CD4-positive, alpha-beta T cell (primary cell): ENCODE measurements at regions not wholly inside any gene's neighbourhood (a gene's known extent, or its start where the extent isn't known, plus 50 kb on each side); places are given as distances from the start of the nearest gene placed in this dataset.
"Not testable (repeated sequence)": the region's sequence is repeated elsewhere in the genome, so short reads cannot be mapped to it uniquely, and the experiment has no call there.

Source experiments
- ATAC-seq: fragments of 200-7000 bp; cut with Tn5 transposase; one replicate; pipeline ENCODE4 v1.10.0; 2022; ENCODE audit warnings: mild to moderate bottlenecking; ENCODE audit not compliant: poor library complexity
- CTCF ChIA-PET: fragments of 350-600 bp; sonication (Branson Sonifier 250); formaldehyde crosslinking; loops from one replicate; lab custom pipeline; 2021; ENCODE audit warnings: antibody characterized with exemption, inconsistent platforms; lab: Charles Lee
- POLR2A ChIA-PET: fragments of 350-600 bp; sonication (Branson Sonifier 250); formaldehyde crosslinking; loops from one replicate; lab custom pipeline; 2021; ENCODE audit warnings: antibody characterized with exemption, inconsistent platforms; lab: Charles Lee
- DNase-seq, 14 experiments: peaks; one replicate each; pipeline ENCODE4 v3.0.0-alpha.2; 2013 to 2020; ENCODE audit warnings: mixed read lengths in 2 of 14
- H3K27ac ChIP-seq, 2 donors: one replicate each; pipeline versions ENCODE4 v1.5.1 to v1.7.0; 2013; ENCODE audit warnings: low read length in 2 of 2, low read depth in 1 of 2, mild to moderate bottlenecking in 1 of 2
- H3K27me3 ChIP-seq, 2 experiments: 1 replicate in 1 of 2; 2 replicates in 1 of 2; pipeline versions ENCODE4 v1.6.1 to v1.7.0; 2013; ENCODE audit warnings: low read length in 2 of 2, control low read depth in 1 of 2, mild to moderate bottlenecking in 1 of 2, moderate library complexity in 1 of 2; ENCODE audit not compliant: insufficient read depth in 2 of 2, control insufficient read depth in 1 of 2
- H3K36me3 ChIP-seq: one replicate; pipeline ENCODE4 v1.6.1; 2013; ENCODE audit warnings: low read length, control low read depth; ENCODE audit not compliant: insufficient read depth
- H3K4me1 ChIP-seq: one replicate; pipeline ENCODE4 v1.6.1; 2013; ENCODE audit warnings: low read length, control low read depth; ENCODE audit not compliant: insufficient read depth
- H3K4me3 ChIP-seq: one replicate; pipeline ENCODE4 v1.5.1; 2013; ENCODE audit warnings: mild to moderate bottlenecking, low read length, moderate library complexity
- H3K9me3 ChIP-seq, 2 experiments: 1 replicate in 1 of 2; 2 replicates in 1 of 2; pipeline versions ENCODE4 v1.6.1 to v1.7.0; 2013; ENCODE audit warnings: low read length in 2 of 2, mild to moderate bottlenecking in 2 of 2, control low read depth in 1 of 2, moderate library complexity in 1 of 2; ENCODE audit not compliant: control insufficient read depth in 1 of 2, insufficient read depth in 1 of 2
- H3K27ac Mint-ChIP-seq: one replicate; pipeline ENCODE4 v1.8.0; 2020; ENCODE audit warnings: mixed read lengths
- H3K27me3 Mint-ChIP-seq: one replicate; pipeline ENCODE4 v1.8.0; 2021; ENCODE audit warnings: mixed read lengths
- H3K36me3 Mint-ChIP-seq: one replicate; pipeline ENCODE4 v1.8.0; 2021; ENCODE audit warnings: low read depth, mixed read lengths
- H3K4me1 Mint-ChIP-seq: one replicate; pipeline ENCODE4 v1.8.0; 2021; ENCODE audit warnings: low read depth, mixed read lengths
- H3K4me3 Mint-ChIP-seq: one replicate; pipeline ENCODE4 v1.8.0; 2020; ENCODE audit warnings: mild to moderate bottlenecking, mixed read lengths
- H3K9me3 Mint-ChIP-seq: one replicate; pipeline ENCODE4 v1.8.0; 2020; ENCODE audit warnings: mixed read lengths
- CTCF ChIP-seq: fragments of 200-600 bp; IDR thresholded peaks from one replicate; pipeline ENCODE4 v1.8.0; 2022; ENCODE audit warnings: antibody characterized with exemption, mild to moderate bottlenecking
- intact Hi-C, 2 experiments: fragments of 100-400 bp; cut with DNase I in 1 of 2; cut with micrococcal nuclease in 1 of 2; formaldehyde crosslinking; loops; one replicate each; pipeline versions ENCODE4 v1.15.1 to v1.9.0; 2023 to 2025; cut with DNase I, micrococcal nuclease

- peaks cover 0 to 4% of the 10 kb centered on the region in 2 experiments for H3K9me3 ChIP-seq
- POLR2A ChIA-PET, result no interaction called here
- intact Hi-C loops, result no loop called here
- Mint-ChIP-seq H3K27me3 (peaks cover 32% of the 10 kb centered on the region), H3K4me1 (no peaks in the 10 kb centered on the region), H3K4me3 (no peak overlapping the region), H3K36me3 (no peaks in the 10 kb centered on the region), H3K9me3 (peaks cover 5% of the 10 kb centered on the region), H3K27ac (no peak overlapping the region)
- DNase-seq, result no peak
- no peaks in the 10 kb centered on the region for H3K4me1 ChIP-seq
- ATAC-seq, result no peak
- no peak for TF ChIP-seq CTCF
- CTCF ChIA-PET, result interaction anchor here (0.6 kb wide), 1 partner anchor 18 kb away, joined by 5 read pairs; no protein-coding TSS in a partner anchor
- H3K27me3 ChIP-seq, result peaks cover 0 to 3% of the 10 kb centered on the region in 2 experiments
- no peaks in the 10 kb centered on the region for H3K36me3 ChIP-seq
- H3K27ac ChIP-seq, result no peak overlapping the region
- no peak overlapping the region for H3K4me3 ChIP-seq
These were observed 56.8 kb upstream of the DCLK2 start for GRCh38 chr4:150021483-150021882.

GRCh38 chr4:150023489-150023888, 54.8 kb upstream of the DCLK2 start:
- TF ChIP-seq CTCF, result no peak

GRCh38 chr4:150026987-150027386, 51.3 kb upstream of the DCLK2 start:
- H3K9me3 ChIP-seq, H3K4me3 ChIP-seq, H3K4me1 ChIP-seq, ATAC-seq, H3K36me3 ChIP-seq, H3K36me3 Mint-ChIP-seq, CTCF ChIA-PET, H3K4me1 Mint-ChIP-seq, DNase-seq, H3K9me3 Mint-ChIP-seq, H3K27ac Mint-ChIP-seq, intact Hi-C loops, H3K27ac ChIP-seq, H3K27me3 ChIP-seq, H3K4me3 Mint-ChIP-seq: not testable (repeated sequence)
- POLR2A ChIA-PET, result interaction anchor here (0.6 kb wide), 1 partner anchor 1256 kb away, joined by 3 read pairs; no protein-coding TSS in a partner anchor
- H3K27me3 Mint-ChIP-seq, result peaks cover 10% of the 10 kb centered on the region

More at GRCh38 chr4:150023489-150023888, 54.8 kb upstream of the DCLK2 start:
- H3K36me3 Mint-ChIP-seq, result no peaks in the 10 kb centered on the region
- DNase-seq (no peak), ATAC-seq (no peak)
- H3K9me3 ChIP-seq, result peaks cover 0 to 12% of the 10 kb centered on the region in 2 experiments
- H3K27me3 Mint-ChIP-seq, result peaks cover 18% of the 10 kb centered on the region
- no peaks in the 10 kb centered on the region for H3K36me3 ChIP-seq
- H3K4me3 Mint-ChIP-seq, result no peak overlapping the region
- ChIA-PET POLR2A (no interaction called here), CTCF (no interaction called here)
- intact Hi-C loops, result no loop called here
- H3K4me1 Mint-ChIP-seq, result no peaks in the 10 kb centered on the region
- H3K27ac Mint-ChIP-seq, result no peak overlapping the region
- H3K27me3 ChIP-seq, result peaks cover 0 to 3% of the 10 kb centered on the region in 2 experiments
- H3K27ac ChIP-seq, result no peak overlapping the region
- H3K9me3 Mint-ChIP-seq, result peaks cover 8% of the 10 kb centered on the region
- H3K4me1 ChIP-seq, result no peaks in the 10 kb centered on the region
- H3K4me3 ChIP-seq, result no peak overlapping the region
